PFSK-1 (cell line): ENCODE measurements at regions not wholly inside any gene's neighbourhood (a gene's known extent, or its start where the extent isn't known, plus 50 kb on each side); places are given as distances from the start of the nearest gene placed in this dataset.

Source experiments
- FOXP2 ChIP-seq: optimal IDR thresholded peaks from 2 replicates; pipeline ENCODE3; 2011; ENCODE audit warnings: borderline replicate concordance, control low read depth, inconsistent platforms; ENCODE audit not compliant: insufficient read depth; ENCODE audit errors: extremely low read length, extremely low read depth
- POLR2AphosphoS5 ChIP-seq: IDR thresholded peaks from 2 replicates; pipeline ENCODE4 v1.6.1; 2012; ENCODE audit warnings: low read depth, mild to moderate bottlenecking, control low read depth, low read length, moderate library complexity
- SIN3A ChIP-seq: IDR thresholded peaks from 2 replicates; pipeline ENCODE4 v1.6.1; 2012; ENCODE audit warnings: mild to moderate bottlenecking, low read length, moderate library complexity, borderline replicate concordance; ENCODE audit not compliant: insufficient read depth
- TAF1 ChIP-seq: IDR thresholded peaks from 2 replicates; pipeline ENCODE4 v1.6.1; 2012; ENCODE audit warnings: low read length, control low read depth, borderline replicate concordance; ENCODE audit not compliant: insufficient read depth
- TF ChIP-seq, protein P1 (sequence below), 2 experiments: IDR thresholded peaks; 2 replicates each; pipeline versions ENCODE4 v1.6.1 to v1.8.0; 2011 to 2012; ENCODE audit warnings: low read depth in 2 of 2, low read length in 2 of 2, control low read depth in 1 of 2, inconsistent platforms in 1 of 2, mild to moderate bottlenecking in 1 of 2, moderate library complexity in 1 of 2; ENCODE audit not compliant: insufficient read depth in 1 of 2

DNA sequence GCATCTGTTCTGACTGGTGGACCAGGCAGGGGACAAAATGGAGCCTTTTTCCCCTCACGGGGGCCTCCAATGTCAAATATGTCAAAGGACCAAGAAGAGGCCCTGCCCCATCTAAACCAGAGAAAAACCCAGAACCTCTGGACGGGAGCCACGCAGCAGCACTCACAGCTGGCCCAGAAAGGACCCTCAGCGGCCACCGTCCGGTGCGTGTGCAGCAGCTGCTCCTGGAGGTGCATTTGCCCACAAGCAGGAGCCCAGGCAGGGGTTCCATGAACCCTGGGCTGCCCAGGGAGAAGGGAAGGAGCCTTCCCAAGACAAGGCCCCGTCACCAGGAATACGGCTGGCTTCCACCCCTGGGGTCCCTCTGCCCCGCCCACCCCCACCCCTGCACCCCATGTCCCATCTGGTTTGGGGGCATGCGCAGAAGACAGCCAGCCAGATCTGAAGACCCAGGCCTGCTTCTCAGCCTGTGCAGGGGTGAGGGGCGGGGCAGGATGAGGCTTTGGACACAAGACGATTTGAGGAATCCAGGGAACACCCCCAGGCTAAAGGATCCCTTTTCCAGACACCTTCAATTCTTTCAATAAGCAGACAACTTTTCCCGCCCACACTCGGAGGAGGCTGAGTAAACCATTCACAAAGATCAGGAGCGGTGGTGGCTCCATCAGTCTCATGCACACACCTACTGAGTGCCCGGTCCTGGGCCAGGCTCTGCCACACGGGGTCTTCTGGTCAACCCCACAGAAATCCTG, 423.1 kb downstream of the SHANK2 start:
- no peak for TF ChIP-seq FOXP2
- TF ChIP-seq TAF1, result no peak
- TF ChIP-seq POLR2AphosphoS5, result no peak
- no peak for TF ChIP-seq SIN3A
- TF ChIP-seq, protein P1, sequence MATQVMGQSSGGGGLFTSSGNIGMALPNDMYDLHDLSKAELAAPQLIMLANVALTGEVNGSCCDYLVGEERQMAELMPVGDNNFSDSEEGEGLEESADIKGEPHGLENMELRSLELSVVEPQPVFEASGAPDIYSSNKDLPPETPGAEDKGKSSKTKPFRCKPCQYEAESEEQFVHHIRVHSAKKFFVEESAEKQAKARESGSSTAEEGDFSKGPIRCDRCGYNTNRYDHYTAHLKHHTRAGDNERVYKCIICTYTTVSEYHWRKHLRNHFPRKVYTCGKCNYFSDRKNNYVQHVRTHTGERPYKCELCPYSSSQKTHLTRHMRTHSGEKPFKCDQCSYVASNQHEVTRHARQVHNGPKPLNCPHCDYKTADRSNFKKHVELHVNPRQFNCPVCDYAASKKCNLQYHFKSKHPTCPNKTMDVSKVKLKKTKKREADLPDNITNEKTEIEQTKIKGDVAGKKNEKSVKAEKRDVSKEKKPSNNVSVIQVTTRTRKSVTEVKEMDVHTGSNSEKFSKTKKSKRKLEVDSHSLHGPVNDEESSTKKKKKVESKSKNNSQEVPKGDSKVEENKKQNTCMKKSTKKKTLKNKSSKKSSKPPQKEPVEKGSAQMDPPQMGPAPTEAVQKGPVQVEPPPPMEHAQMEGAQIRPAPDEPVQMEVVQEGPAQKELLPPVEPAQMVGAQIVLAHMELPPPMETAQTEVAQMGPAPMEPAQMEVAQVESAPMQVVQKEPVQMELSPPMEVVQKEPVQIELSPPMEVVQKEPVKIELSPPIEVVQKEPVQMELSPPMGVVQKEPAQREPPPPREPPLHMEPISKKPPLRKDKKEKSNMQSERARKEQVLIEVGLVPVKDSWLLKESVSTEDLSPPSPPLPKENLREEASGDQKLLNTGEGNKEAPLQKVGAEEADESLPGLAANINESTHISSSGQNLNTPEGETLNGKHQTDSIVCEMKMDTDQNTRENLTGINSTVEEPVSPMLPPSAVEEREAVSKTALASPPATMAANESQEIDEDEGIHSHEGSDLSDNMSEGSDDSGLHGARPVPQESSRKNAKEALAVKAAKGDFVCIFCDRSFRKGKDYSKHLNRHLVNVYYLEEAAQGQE (IDR thresholded peaks at IDR 0.05; ENCODE audit: insufficient read depth in 1 of 2, low read depth in 2 of 2, low read length in 2 of 2), result no peak

DNA sequence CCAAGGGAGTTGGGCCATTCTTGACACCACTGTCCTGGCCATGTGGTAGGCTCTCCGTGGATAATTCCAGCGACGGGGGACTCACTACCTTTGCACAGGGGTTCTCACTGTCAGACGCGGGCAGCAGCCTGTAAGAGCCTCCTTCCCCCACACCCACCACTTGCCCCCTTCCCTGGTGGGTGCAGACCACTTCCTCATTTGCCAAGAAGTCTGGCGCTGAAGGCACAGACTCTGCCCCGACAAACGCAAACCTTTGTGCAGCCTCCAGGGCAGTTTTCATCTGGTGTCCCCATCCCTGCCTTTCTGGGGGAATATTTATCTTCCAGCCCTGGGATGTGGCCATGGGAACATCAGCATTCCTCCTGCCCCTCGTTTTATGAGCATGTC, 422.5 kb downstream of the SHANK2 start:
- TF ChIP-seq, protein P1 (IDR thresholded peaks at IDR 0.05; ENCODE audit: insufficient read depth in 1 of 2, low read depth in 2 of 2, low read length in 2 of 2), result no peak
- TF ChIP-seq FOXP2 (no peak), SIN3A (no peak), POLR2AphosphoS5 (no peak), TAF1 (no peak)

DNA sequence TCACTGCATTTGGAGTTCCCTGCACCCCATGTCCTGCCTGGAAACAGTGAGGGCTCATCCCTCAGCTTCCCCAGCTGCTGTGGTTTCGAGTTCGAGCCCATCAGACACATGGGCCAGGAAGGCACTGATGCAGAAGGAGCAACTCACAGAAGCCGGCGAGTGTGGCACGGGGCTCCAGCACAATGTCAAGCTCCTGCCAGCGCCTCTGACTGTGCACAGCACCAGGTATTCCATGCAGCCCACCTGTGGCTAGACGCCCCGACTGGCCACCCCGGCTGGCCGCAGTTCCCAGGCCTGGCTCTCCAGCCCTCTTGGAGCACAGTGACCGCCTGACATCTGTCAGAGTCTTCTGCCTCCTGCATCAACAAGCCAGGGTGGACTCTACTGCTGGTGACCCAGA, 419.4 kb downstream of the SHANK2 start:
- TF ChIP-seq FOXP2, result no peak
- TF ChIP-seq, protein P1 (IDR thresholded peaks at IDR 0.05; ENCODE audit: insufficient read depth in 1 of 2, low read depth in 2 of 2, low read length in 2 of 2), result no peak

DNA sequence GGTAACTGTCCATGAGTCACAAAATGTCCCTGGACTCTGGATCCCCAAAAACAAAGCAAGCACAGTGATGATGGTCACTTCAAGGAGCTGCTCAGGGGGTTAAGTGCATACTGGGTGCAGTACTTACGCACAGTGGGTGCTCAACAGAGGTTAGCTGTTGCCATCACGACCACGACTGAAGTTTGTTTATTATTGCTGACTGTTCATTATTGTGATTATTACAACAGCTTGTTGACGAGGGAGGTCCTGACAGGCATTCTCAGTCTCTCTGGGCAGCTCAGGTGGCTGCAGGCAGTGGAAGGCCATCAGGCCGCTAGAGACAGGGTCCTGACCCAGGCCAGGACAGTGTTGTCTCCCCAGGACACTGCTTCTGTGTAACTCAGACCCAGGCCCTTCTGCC, 418.8 kb downstream of the SHANK2 start:
- no peak for TF ChIP-seq SIN3A
- TF ChIP-seq, protein P1 (IDR thresholded peaks at IDR 0.05; ENCODE audit: insufficient read depth in 1 of 2, low read depth in 2 of 2, low read length in 2 of 2), result no peak
- no peak for TF ChIP-seq POLR2AphosphoS5
- TF ChIP-seq FOXP2, result no peak
- no peak for TF ChIP-seq TAF1

DNA sequence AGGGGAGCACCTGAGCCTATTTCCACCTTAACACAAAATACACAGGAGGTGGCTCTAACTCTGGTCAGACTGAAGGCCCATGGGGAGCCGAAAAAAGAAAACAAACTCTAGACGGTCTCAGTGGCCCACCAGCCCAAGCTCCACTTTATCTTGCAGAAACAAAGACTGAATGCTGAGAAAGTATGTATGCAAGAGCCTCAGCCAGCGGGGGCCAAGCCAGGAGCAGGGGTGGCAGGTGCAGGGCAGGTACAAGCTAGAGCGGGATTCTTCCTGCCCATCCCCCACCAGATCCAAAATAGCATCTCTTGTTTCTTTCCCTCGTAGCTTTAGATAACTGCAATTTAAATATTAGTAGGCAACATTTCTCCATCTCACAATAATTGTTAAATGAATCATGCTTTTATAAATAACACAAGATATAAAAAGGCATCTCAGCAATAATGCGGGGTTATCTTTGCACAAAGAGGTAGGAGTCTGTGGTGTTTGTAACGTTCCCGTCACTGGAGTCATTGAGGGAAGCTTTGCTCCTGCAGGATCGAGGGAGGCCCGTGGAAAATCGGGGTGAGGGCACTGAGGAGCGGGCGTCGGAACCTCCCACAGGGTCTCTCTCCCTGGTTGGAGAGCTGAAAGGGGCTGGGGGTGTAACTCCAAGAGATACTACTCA, 418.0 kb downstream of the SHANK2 start:
- TF ChIP-seq POLR2AphosphoS5 (no peak), SIN3A (no peak), FOXP2 (no peak), TAF1 (no peak)
- TF ChIP-seq, protein P1 (IDR thresholded peaks at IDR 0.05; ENCODE audit: insufficient read depth in 1 of 2, low read depth in 2 of 2, low read length in 2 of 2), result no peak
